ENCODE measurements at regions not wholly inside any gene's neighbourhood (a gene's known extent, or its start where the extent isn't known, plus 50 kb on each side); places are given as distances from the start of the nearest gene placed in this dataset.

- POLR2A ChIA-PET (ENCODE audit: low non-redundant PET): no interaction called here
- CTCF ChIA-PET: interaction anchor here (1.0 to 1.1 kb wide), 2 partner anchors 34 to 55 kb away, joined by 3 to 10 read pairs; partner anchors contain the start of gene MAP2
- no peak for TF ChIP-seq CTCF (conservative IDR thresholded peaks at IDR 0.05; ENCODE audit: low read depth)
- DNase-seq (ENCODE audit: low spot score): no peak
- no peak overlapping the region for H3K27ac ChIP-seq
Measured at GRCh38 chr2:209368406-209368805, 55.4 kb upstream of the MAP2 start.

- POLR2A ChIA-PET (ENCODE audit: low non-redundant PET): no interaction called here
Measured at GRCh38 chr2:209368914-209369313, 54.9 kb upstream of the MAP2 start.

DNA sequence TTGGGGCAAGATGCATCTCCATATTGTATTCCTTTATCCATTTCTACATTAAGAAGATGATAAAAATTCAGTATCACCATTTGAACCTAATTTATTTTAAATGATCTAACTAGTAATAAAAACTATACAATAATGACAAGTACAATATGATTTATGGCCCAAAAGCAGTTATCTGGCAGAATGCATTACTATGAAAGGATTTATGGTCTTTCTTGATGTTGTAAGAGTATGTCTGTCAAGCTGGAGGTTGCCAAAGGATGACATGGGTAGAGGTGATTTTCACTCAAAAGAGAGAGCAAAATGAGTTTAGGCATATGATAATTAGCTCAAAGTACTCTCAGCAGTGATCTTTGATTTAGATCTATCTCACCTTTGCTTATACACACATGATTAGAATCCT lies 54.2 kb upstream of the MAP2 start:
- no peak for DNase-seq (ENCODE audit: low spot score)
- H3K27ac ChIP-seq: no peak overlapping the region
- POLR2A ChIA-PET (ENCODE audit: low non-redundant PET): no interaction called here

More at GRCh38 chr2:209368914-209369313, 54.9 kb upstream of the MAP2 start:
- peak; percentile 87 for DNase-seq (ENCODE audit: low spot score)
- no peak overlapping the region for H3K27ac ChIP-seq
- CTCF ChIA-PET: interaction anchor here (1.0 to 1.1 kb wide), 2 partner anchors 34 to 55 kb away, joined by 3 to 10 read pairs; partner anchors contain the start of gene MAP2
- no peak for TF ChIP-seq CTCF (conservative IDR thresholded peaks at IDR 0.05; ENCODE audit: low read depth)

DNA sequence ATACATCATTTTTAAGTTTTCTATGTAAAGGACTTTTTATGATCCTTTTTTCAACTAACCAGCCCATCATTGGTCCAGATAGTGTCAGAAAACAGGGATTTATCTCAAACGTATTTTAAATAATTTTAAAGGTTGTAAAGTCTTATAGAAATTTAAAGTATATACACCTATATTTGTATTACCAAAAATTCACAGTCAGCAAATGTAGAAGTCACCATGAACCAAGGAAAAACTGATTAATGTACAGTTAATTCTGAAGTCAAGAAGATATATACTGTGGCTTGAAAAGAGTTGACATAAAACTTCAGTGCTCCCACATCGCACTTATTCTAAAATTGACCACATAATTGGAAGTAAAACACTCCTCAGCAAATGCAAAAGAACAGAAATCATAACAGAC lies 52.4 kb upstream of the MAP2 start:
- POLR2A ChIA-PET (ENCODE audit: low non-redundant PET): no interaction called here
- CTCF ChIA-PET: no interaction called here
- no peak overlapping the region for H3K27ac ChIP-seq
- no peak for TF ChIP-seq CTCF (conservative IDR thresholded peaks at IDR 0.05; ENCODE audit: low read depth)
- no peak for DNase-seq (ENCODE audit: low spot score)

More for the DNA sequence above, 54.2 kb upstream of the MAP2 start:
- no peak for TF ChIP-seq CTCF (conservative IDR thresholded peaks at IDR 0.05; ENCODE audit: low read depth)
- CTCF ChIA-PET: interaction anchor here (1.0 to 1.1 kb wide), 2 partner anchors 35 to 54 kb away, joined by 3 to 10 read pairs; partner anchors contain the start of gene MAP2
